Stimulated activated CD8-positive, alpha-beta memory T cell treated with anti-CD3 and anti-CD28 coated beads, Interleukin-2, amount 100 ng/mL, for 48 hours (primary cell): ENCODE measurements at regions not wholly inside any gene's neighbourhood (a gene's known extent, or its start where the extent isn't known, plus 50 kb on each side); places are given as distances from the start of the nearest gene placed in this dataset.
"Not testable (repeated sequence)": the region's sequence is repeated elsewhere in the genome, so short reads cannot be mapped to it uniquely, and the experiment has no call there.

Source experiments
- DNase-seq, 2 donors: peaks; one replicate each; pipeline ENCODE4 v3.0.0-alpha.2; 2020; ENCODE audit warnings: low read depth in 2 of 2

- no peak for DNase-seq
These were observed 88.7 kb upstream of the KCTD7 start for GRCh38 chr7:66539902-66540375.

- no peak for DNase-seq
These were observed 86.6 kb upstream of the KCTD7 start for GRCh38 chr7:66542049-66542448.

GRCh38 chr7:66542528-66543269, 86.0 kb upstream of the KCTD7 start:
- DNase-seq = no peak

GRCh38 chr7:66549466-66549865, 79.2 kb upstream of the KCTD7 start:
- DNase-seq = no peak

- DNase-seq = no peak
These were observed 75.7 kb upstream of the KCTD7 start for GRCh38 chr7:66553001-66553400.

GRCh38 chr7:66553675-66554074, 75.0 kb upstream of the KCTD7 start:
- DNase-seq = not testable (repeated sequence)

- DNase-seq = not testable (repeated sequence)
These were observed 74.4 kb upstream of the KCTD7 start for GRCh38 chr7:66554291-66554690.

GRCh38 chr7:66554842-66555430, 73.7 kb upstream of the KCTD7 start:
- not testable (repeated sequence) for DNase-seq

GRCh38 chr7:66556177-66556548, 72.5 kb upstream of the KCTD7 start:
- DNase-seq = no peak

GRCh38 chr7:66556549-66557213, 72.0 kb upstream of the KCTD7 start:
- no peak for DNase-seq

GRCh38 chr7:66557214-66558200, 71.2 kb upstream of the KCTD7 start:
- peak; percentile 64 to 66 for DNase-seq

- DNase-seq = no peak
These were observed 70.5 kb upstream of the KCTD7 start for GRCh38 chr7:66558201-66558641.

GRCh38 chr7:66558660-66559465, 69.8 kb upstream of the KCTD7 start:
- no peak for DNase-seq

GRCh38 chr7:66564045-66564444, 64.6 kb upstream of the KCTD7 start:
- no peak for DNase-seq

- DNase-seq = not testable (repeated sequence)
These were observed 58.5 kb upstream of the KCTD7 start for GRCh38 chr7:66570179-66570578.

- no peak for DNase-seq
These were observed 57.1 kb upstream of the KCTD7 start for GRCh38 chr7:66571568-66571967.

- DNase-seq = not testable (repeated sequence)
These were observed 54.7 kb upstream of the KCTD7 start for GRCh38 chr7:66573782-66574495.

GRCh38 chr7:66574768-66575167, 53.9 kb upstream of the KCTD7 start:
- DNase-seq = not testable (repeated sequence)

GRCh38 chr7:66575398-66575797, 53.3 kb upstream of the KCTD7 start:
- no peak for DNase-seq

GRCh38 chr7:66576646-66577045, 52.0 kb upstream of the KCTD7 start:
- DNase-seq = no peak
